H9 (cell line): ENCODE measurements at regions not wholly inside any gene's neighbourhood (a gene's known extent, or its start where the extent isn't known, plus 50 kb on each side); places are given as distances from the start of the nearest gene placed in this dataset.

Experiments
- DNase-seq: peaks from one replicate; pipeline ENCODE4 v3.0.0-alpha.2; 2017
- H2AFZ ChIP-seq: one replicate; pipeline ENCODE4 v1.6.1; 2013; ENCODE audit warnings: mild to moderate bottlenecking, low read length, control low read depth, moderate library complexity
- H2AK5ac ChIP-seq: 2 replicates; pipeline ENCODE4 v1.6.1; 2013; ENCODE audit warnings: low read length, control low read depth, mixed read lengths; ENCODE audit not compliant: insufficient read length
- H2BK120ac ChIP-seq: one replicate; pipeline ENCODE4 v1.6.1; 2013; ENCODE audit warnings: low read depth, mild to moderate bottlenecking, low read length, control low read depth, inconsistent platforms; ENCODE audit not compliant: poor library complexity, severe bottlenecking
- H2BK12ac ChIP-seq: 2 replicates; pipeline ENCODE4 v1.6.1; 2013; ENCODE audit warnings: low read length, control low read depth, mixed read lengths, low read depth; ENCODE audit not compliant: insufficient read length
- H2BK15ac ChIP-seq: 2 replicates; pipeline ENCODE4 v1.6.1; 2013; ENCODE audit warnings: low read depth, low read length, control low read depth
- H2BK20ac ChIP-seq: one replicate; pipeline ENCODE4 v1.6.1; 2013; ENCODE audit warnings: low read depth, mild to moderate bottlenecking, low read length, control low read depth, inconsistent platforms; ENCODE audit not compliant: poor library complexity, severe bottlenecking
- H2BK5ac ChIP-seq: 2 replicates; pipeline ENCODE4 v1.6.1; 2013; ENCODE audit warnings: low read length, control low read depth, mixed read lengths; ENCODE audit not compliant: insufficient read length
- H3K14ac ChIP-seq: 2 replicates; pipeline ENCODE4 v1.6.1; 2013; ENCODE audit warnings: low read length, control low read depth; ENCODE audit not compliant: insufficient read depth
- H3K18ac ChIP-seq: 2 replicates; pipeline ENCODE4 v1.6.1; 2013; ENCODE audit warnings: low read depth, mild to moderate bottlenecking, mixed read lengths, low read length, control low read depth; ENCODE audit not compliant: insufficient read length
- H3K23ac ChIP-seq: 2 replicates; pipeline ENCODE4 v1.6.1; 2013; ENCODE audit warnings: low read length, control low read depth, mixed read lengths, low read depth; ENCODE audit not compliant: insufficient read length
- H3K23me2 ChIP-seq: 2 replicates; pipeline ENCODE4 v1.6.1; 2013; ENCODE audit warnings: low read depth, mild to moderate bottlenecking, mixed read lengths, low read length, control low read depth; ENCODE audit not compliant: insufficient read length, poor library complexity, severe bottlenecking
- H3K27ac ChIP-seq: 2 replicates; pipeline ENCODE4 v1.5.1; 2013; ENCODE audit warnings: low read length, control low read depth, mixed read lengths, low read depth; ENCODE audit not compliant: insufficient read length
- H3K27me3 ChIP-seq: 2 replicates; pipeline ENCODE4 v1.6.1; 2013; ENCODE audit warnings: low read length, control low read depth, inconsistent platforms; ENCODE audit not compliant: insufficient read depth
- H3K4ac ChIP-seq: 2 replicates; pipeline ENCODE4 v1.6.1; 2013; ENCODE audit warnings: low read depth, mild to moderate bottlenecking, control low read depth, inconsistent platforms, low read length, moderate library complexity
- H3K4me1 ChIP-seq: 2 replicates; pipeline ENCODE4 v1.6.1; 2013; ENCODE audit warnings: low read length, control low read depth, inconsistent platforms; ENCODE audit not compliant: insufficient read depth
- H3K4me2 ChIP-seq: 2 replicates; pipeline ENCODE4 v1.6.1; 2013; ENCODE audit warnings: low read length, control low read depth, mixed read lengths; ENCODE audit not compliant: insufficient read length, insufficient read depth
- H3K56ac ChIP-seq: 2 replicates; pipeline ENCODE4 v1.6.1; 2013; ENCODE audit warnings: low read depth, mild to moderate bottlenecking, mixed read lengths, low read length, control low read depth; ENCODE audit not compliant: insufficient read length
- H3K79me1 ChIP-seq: 2 replicates; pipeline ENCODE4 v1.6.1; 2013; ENCODE audit warnings: low read depth, mild to moderate bottlenecking, moderate library complexity, low read length, control low read depth, inconsistent platforms; ENCODE audit not compliant: insufficient read depth, poor library complexity, severe bottlenecking
- H3K79me2 ChIP-seq: 2 replicates; pipeline ENCODE4 v1.6.1; 2013; ENCODE audit warnings: low read length, control low read depth, inconsistent platforms; ENCODE audit not compliant: insufficient read depth
- H3K9ac ChIP-seq: 2 replicates; pipeline ENCODE4 v1.6.1; 2013; ENCODE audit warnings: low read length, control low read depth, mixed read lengths; ENCODE audit not compliant: insufficient read length; ENCODE audit errors: extremely low read depth
- H3K9me3 ChIP-seq: one replicate; pipeline ENCODE4 v1.6.1; 2013; ENCODE audit warnings: low read depth, low read length, inconsistent platforms; ENCODE audit not compliant: control insufficient read depth
- H3T11ph ChIP-seq: one replicate; pipeline ENCODE4 v1.6.1; 2013; ENCODE audit warnings: mild to moderate bottlenecking, low read length, control low read depth, inconsistent platforms
- H4K20me1 ChIP-seq: one replicate; pipeline ENCODE4 v1.6.1; 2013; ENCODE audit not compliant: control insufficient read depth, insufficient read length, insufficient read depth
- H4K5ac ChIP-seq: 2 replicates; pipeline ENCODE4 v1.6.1; 2013; ENCODE audit warnings: low read depth, mild to moderate bottlenecking, mixed read lengths, low read length, control low read depth; ENCODE audit not compliant: insufficient read length
- H4K8ac ChIP-seq: replicated peaks from 2 replicates; pipeline ENCODE4 v1.6.1; 2013; ENCODE audit warnings: low read length, control low read depth, mixed read lengths, low read depth; ENCODE audit not compliant: insufficient read length
- H4K91ac ChIP-seq: 2 replicates; pipeline ENCODE4 v1.6.1; 2013; ENCODE audit warnings: low read depth, mild to moderate bottlenecking, moderate library complexity, mixed read lengths, low read length, control low read depth; ENCODE audit not compliant: insufficient read length
- H3K27ac Mint-ChIP-seq, 3 experiments: 2 replicates in 2 of 3; 3 replicates in 1 of 3; pipeline ENCODE4 v1.8.0; 2020 to 2021; ENCODE audit warnings: mixed read lengths in 3 of 3, mild to moderate bottlenecking in 1 of 3, moderate library complexity in 1 of 3
- H3K27me3 Mint-ChIP-seq: 2 replicates; pipeline ENCODE4 v1.8.0; 2021; ENCODE audit warnings: low read depth, mild to moderate bottlenecking, moderate library complexity, mixed read lengths
- H3K36me3 Mint-ChIP-seq, 3 experiments: 2 replicates in 2 of 3; 3 replicates in 1 of 3; pipeline ENCODE4 v1.8.0; 2020 to 2021; ENCODE audit warnings: low read depth in 3 of 3, mixed read lengths in 3 of 3; ENCODE audit not compliant: insufficient read depth in 1 of 3
- H3K4me1 Mint-ChIP-seq, 2 experiments: 2 replicates each; pipeline ENCODE4 v1.8.0; 2020; ENCODE audit warnings: mixed read lengths in 2 of 2
- H3K4me3 Mint-ChIP-seq, 2 experiments: 2 replicates in 1 of 2; 3 replicates in 1 of 2; pipeline ENCODE4 v1.8.0; 2020 to 2021; ENCODE audit warnings: mild to moderate bottlenecking in 2 of 2, mixed read lengths in 2 of 2, moderate library complexity in 1 of 2
- H3K9me3 Mint-ChIP-seq, 2 experiments: 2 replicates in 1 of 2; 3 replicates in 1 of 2; pipeline ENCODE4 v1.8.0; 2020; ENCODE audit warnings: mild to moderate bottlenecking in 2 of 2, mixed read lengths in 2 of 2, moderate library complexity in 1 of 2
- CTCF ChIP-seq: fragments of 200-600 bp; sonication (generic); conservative IDR thresholded peaks from 3 replicates; pipeline ENCODE4 v1.8.0; 2021; ENCODE audit warnings: antibody characterized with exemption, mild to moderate bottlenecking
- WGBS: extraction: QIAGEN DNeasy Blood & Tissue Kit; methylation state at CpG from one replicate; pipeline ENCODE4 v1.1.7; 2013; ENCODE audit warnings: missing lambda C conversion rate, low lambda C conversion rate, mixed read lengths; ENCODE audit not compliant: insufficient read length; ENCODE audit errors: extremely low coverage; 5-methylcytosine and 5-hydroxymethylcytosine counted together

DNA sequence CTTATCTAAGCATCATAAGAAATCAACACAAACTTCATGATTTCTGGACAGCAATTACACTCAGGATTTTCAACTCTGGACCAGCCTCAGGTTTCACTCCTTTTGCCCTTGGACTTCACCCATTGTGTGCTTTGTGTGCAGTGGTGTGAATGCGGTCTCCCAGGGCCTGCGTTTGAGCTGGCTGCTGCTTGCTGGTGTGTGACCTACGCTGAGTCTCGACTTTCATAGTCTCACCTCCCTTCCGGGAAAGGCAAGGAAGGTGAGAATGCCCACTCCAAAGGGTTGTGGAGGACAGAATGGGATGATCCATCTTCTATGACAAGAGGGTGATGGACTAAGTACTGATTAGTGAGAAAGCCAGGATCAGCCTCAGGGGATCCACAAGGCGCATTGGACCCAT lies 228.8 kb downstream of the C12orf75 start:
- H3K4me3 Mint-ChIP-seq = no peak overlapping the region
- no peak overlapping the region for H2BK5ac ChIP-seq
- no peaks in the 10 kb centered on the region for H3K27me3 ChIP-seq
- no peak overlapping the region for H4K8ac ChIP-seq
- peaks cover 7% of the 10 kb centered on the region; the same call in 1 of the 2 replicates for H3K4me1 ChIP-seq
- no peak for DNase-seq
- H3K18ac ChIP-seq = no peak overlapping the region
- no peak for TF ChIP-seq CTCF
- no peak overlapping the region for H3K9ac ChIP-seq
- no peak overlapping the region for H4K91ac ChIP-seq
- no peak overlapping the region for H3K27ac ChIP-seq
- no peaks in the 10 kb centered on the region for H3K79me2 ChIP-seq
- no peak overlapping the region for H2BK15ac ChIP-seq
- WGBS = no CpG with 5 or more reads among the region's 6 CpGs
- H3K4me2 ChIP-seq = no peak overlapping the region
- no peaks in the 10 kb centered on the region for H3K79me1 ChIP-seq
- H2BK120ac ChIP-seq = no peak overlapping the region
- H3K9me3 ChIP-seq = no peaks in the 10 kb centered on the region
- peaks cover 2% of the 10 kb centered on the region; the same call in 1 of the 2 replicates for H3K27me3 Mint-ChIP-seq
- no peak overlapping the region for H3T11ph ChIP-seq
- H3K4ac ChIP-seq = no peak overlapping the region
- H3K23me2 ChIP-seq = no peaks in the 10 kb centered on the region
- no peaks in the 10 kb centered on the region for H3K36me3 Mint-ChIP-seq
- no peak overlapping the region for H2BK12ac ChIP-seq
- H4K5ac ChIP-seq = no peak overlapping the region
- H2AFZ ChIP-seq = no peak overlapping the region
- H3K27ac Mint-ChIP-seq = no peak overlapping the region
- no peak overlapping the region for H3K14ac ChIP-seq
- H3K9me3 Mint-ChIP-seq = no peaks in the 10 kb centered on the region
- H4K20me1 ChIP-seq = no peaks in the 10 kb centered on the region
- H2AK5ac ChIP-seq = no peak overlapping the region
- H3K23ac ChIP-seq = no peak overlapping the region
- H3K4me1 Mint-ChIP-seq = peaks cover 18 to 19% of the 10 kb centered on the region in 2 experiments
- H3K56ac ChIP-seq = no peak overlapping the region
- H2BK20ac ChIP-seq = no peak overlapping the region
